GM12891 (cell line): ENCODE measurements at regions not wholly inside any gene's neighbourhood (a gene's known extent, or its start where the extent isn't known, plus 50 kb on each side); places are given as distances from the start of the nearest gene placed in this dataset.

Experiments
- PAX5 ChIP-seq: IDR thresholded peaks from 2 replicates; pipeline ENCODE4 v1.6.1; 2011; ENCODE audit warnings: low read length, moderate library complexity, mild to moderate bottlenecking; ENCODE audit not compliant: insufficient read depth, severe bottlenecking
- POLR2A ChIP-seq: IDR thresholded peaks from 2 replicates; pipeline ENCODE4 v1.6.1; 2011; ENCODE audit warnings: low read depth, low read length, control low read depth
- POLR2AphosphoS5 ChIP-seq: IDR thresholded peaks from 2 replicates; pipeline ENCODE4 v1.6.1; 2011; ENCODE audit warnings: low read depth, low read length, control low read depth
- POU2F2 ChIP-seq: IDR thresholded peaks from 2 replicates; pipeline ENCODE4 v1.6.1; 2011; ENCODE audit warnings: low read depth, mild to moderate bottlenecking, control low read depth, low read length, moderate library complexity
- SPI1 ChIP-seq: IDR thresholded peaks from 2 replicates; pipeline ENCODE4 v1.6.1; 2011; ENCODE audit warnings: low read depth, low read length, control low read depth
- TAF1 ChIP-seq: IDR thresholded peaks from 2 replicates; pipeline ENCODE4 v1.6.1; 2011; ENCODE audit warnings: low read depth, low read length, control low read depth

DNA sequence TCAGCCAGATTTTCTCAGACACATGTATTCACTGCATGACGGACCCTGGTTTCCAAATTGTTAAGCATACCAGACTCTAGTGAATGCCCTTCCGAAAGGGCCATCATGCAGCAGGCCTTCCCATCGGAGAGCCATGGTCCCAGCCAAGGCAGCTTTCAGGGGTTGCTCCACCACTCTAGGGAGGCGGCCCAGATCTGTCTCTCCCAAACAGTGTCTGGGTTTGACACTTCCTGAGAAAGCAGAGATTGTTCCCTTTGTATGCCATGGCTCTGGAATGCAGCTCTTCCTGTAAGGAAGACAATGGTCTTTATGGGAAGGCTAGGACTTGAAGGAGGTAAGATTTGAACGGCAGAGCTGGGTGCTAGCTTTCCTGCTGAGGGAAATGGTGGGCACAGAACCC lies 178.8 kb upstream of the BMPER start:
- TF ChIP-seq POLR2AphosphoS5 (no peak), POLR2A (no peak), TAF1 (no peak), SPI1 (no peak), PAX5 (no peak), POU2F2 (no peak)
